ENCODE measurements at regions not wholly inside any gene's neighbourhood (a gene's known extent, or its start where the extent isn't known, plus 50 kb on each side); places are given as distances from the start of the nearest gene placed in this dataset.
"Not testable (repeated sequence)": the region's sequence is repeated elsewhere in the genome, so short reads cannot be mapped to it uniquely, and the experiment has no call there.

- not testable (repeated sequence) for DNase-seq
These were observed 118.2 kb downstream of the PPIAL4A start for GRCh38 chr1:121007755-121008154.

- not testable (repeated sequence) for DNase-seq
These were observed 119.1 kb downstream of the PPIAL4A start for GRCh38 chr1:121008512-121009215.

DNA sequence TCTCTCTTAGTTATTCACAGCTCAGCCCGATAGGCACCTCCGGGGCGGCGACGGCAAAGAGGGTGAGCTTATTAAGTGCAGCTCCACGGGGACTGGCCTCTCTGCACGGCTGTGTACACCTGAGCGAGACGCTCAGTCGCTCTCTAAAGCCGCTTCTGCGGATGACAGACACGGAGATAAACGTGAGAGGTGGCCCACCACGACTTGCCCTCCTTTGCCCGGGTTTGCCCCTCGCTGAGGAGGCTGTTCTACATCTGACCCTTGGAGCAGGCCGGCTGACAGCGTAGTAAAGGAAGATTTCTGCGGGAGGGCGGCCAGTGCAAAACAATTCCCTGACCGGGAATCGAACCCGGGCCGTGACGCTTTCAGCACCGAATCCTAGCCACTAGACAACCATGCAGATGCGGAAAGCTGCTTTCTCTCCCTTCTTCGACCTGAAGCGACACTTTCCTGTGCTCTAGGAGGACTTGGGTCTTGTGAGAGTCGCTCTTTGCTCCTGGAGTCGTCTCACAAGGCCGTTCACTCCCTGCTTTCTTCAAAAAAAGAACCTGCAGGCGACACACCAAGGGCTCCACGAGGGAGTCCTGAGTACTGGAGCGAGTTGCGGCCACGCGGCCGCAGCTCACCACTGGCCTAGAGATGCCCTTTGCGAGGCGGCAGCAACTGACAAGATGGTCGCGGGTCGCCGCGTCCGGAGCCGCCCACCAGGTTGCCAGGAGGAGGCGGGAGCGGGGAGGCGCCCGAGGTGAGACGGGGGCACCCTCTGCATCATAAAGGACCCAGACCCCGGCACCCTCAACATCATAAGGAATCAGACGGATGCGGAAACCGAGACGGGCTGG lies 119.9 kb downstream of the PPIAL4A start:
- DNase-seq, result not testable (repeated sequence)

GRCh38 chr1:121010141-121010540 lies 120.6 kb downstream of the PPIAL4A start:
- not testable (repeated sequence) for DNase-seq

- not testable (repeated sequence) for DNase-seq
These were observed 123.6 kb downstream of the PPIAL4A start for GRCh38 chr1:121013181-121013580.

DNA sequence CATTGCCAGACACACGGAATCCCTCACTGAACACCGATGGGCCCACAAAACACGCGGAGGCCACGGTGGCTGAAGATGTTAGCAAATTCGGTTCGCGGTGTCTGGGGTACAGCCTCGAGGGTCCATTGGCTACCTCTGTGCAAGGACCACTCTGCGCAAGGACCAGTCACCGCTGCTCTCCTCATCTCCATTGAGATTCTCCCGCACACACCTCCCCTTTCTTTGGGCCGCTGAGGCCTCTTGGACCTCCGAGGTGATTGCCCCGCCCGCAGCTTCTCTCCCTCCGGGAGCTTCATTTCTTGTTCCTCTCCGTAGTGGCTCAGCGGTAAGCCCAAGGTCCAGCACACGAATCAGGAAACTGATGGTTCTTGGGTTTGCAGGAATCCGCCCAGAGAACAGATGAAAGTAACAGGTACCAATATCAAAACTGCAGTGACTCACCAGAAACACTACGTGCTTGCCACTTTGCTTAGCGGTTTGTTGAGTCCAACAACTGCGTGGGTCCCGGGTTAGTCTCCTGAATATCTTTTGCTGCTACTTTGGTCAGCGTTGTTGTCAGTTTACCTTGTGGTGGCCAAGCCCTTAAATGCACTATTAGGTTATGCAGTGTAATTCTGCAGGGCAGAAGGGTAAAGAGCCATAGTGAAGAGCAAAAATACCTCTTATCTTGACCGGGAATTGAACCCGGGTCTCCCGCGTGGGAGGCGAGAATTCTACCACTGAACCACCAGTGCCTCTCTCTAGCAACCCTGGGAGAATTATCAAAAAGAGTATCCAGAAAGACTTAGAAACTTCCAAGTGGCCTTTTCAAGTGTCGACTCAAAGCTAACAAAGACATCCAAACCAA lies 126.8 kb downstream of the PPIAL4A start:
- not testable (repeated sequence) for DNase-seq

DNA sequence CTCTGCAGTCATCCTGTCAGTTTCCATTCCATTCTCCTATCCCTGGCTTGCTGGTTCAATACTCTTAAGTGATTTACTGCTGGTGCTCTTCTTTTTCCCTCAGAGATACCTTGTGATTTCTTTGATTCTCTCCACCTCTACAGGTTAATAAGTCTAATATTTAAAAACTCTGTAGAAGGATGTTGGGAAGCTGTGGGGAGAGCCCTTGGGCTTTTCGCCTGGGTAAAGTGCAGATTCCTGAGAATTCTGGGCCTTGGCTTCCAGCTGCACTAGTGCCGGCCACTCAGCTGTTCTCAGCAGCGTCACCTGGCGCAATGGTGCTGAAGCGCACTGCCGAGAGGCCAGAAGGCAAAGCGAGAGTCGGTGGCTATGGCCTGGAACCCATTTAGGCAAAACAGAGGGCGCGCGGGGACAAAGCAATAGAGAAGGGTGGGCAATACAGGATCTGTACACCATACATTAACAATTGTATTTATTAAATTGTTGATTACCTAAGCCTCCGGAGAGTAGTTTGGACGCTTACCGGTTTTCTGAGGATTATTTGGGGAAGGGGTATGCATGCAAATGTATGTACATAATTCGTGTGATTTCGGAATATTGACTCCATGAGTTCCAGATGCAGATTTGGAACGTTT lies 130.3 kb downstream of the PPIAL4A start:
- DNase-seq, result not testable (repeated sequence)

GRCh38 chr1:121020350-121021236 lies 131.0 kb downstream of the PPIAL4A start:
- DNase-seq, result not testable (repeated sequence)

- not testable (repeated sequence) for DNase-seq
These were observed 132.1 kb downstream of the PPIAL4A start for GRCh38 chr1:121021716-121022115.

GRCh38 chr1:121032878-121033494 lies 143.4 kb downstream of the PPIAL4A start:
- not testable (repeated sequence) for DNase-seq

DNA sequence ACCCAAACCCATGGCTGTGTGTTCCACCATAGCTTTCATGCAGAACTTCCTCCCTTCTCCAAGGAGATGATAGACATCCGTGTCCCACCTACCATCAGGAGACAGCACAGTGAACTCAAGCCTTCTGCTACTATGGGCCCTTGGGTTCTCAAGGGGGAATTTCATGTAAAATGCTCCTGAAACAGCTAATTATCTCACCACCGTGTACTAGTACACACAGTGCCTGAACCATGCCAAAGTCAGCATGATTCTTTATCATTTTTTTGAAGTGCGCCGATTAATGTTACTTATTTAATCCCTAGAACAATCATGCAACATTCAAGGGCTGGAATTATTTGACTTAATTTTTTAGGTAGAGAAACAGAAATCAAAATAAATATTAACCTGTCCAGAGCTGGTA lies 147.2 kb downstream of the PPIAL4A start:
- not testable (repeated sequence) for DNase-seq

DNA sequence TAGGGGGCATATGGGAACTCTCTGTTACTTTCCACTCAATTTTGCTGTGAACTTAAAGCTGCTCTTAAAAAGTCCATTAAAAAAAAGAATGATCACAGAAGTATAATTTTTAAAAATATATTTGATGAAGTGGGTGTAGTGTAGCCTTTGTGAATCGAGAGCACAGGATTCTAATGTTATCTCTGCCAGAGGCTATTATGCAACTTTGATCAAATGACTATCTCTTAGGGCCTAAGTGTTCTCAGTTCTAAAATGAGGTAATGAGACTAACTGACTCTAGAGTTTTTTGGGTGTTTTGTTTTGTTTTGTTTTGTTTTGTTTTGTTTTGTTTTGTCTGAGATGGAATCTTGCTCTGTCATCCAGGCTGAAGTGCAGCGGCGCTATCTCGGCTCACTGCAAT lies 143.2 kb downstream of the FAM72B start:
- DNase-seq, result not testable (repeated sequence)

DNA sequence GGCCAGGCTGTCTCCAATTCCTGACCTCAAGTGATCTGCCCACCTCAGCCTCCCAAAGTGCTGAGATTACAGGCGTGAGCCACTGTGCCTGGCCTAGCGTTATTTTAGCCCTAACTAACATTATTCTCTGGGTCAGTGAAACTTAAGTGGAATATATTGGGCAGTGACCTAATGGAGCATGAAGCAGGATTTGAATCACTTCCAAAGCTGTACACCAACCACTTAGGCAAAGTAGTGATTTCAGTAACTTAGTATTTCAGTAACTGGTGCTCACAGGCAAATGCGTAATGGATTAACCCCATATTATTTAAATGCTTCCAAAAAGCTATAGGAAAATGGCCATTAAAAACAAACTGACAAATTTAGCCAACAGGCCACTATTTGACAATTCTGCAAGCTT lies 142.6 kb downstream of the FAM72B start:
- DNase-seq, result not testable (repeated sequence)

- DNase-seq, result not testable (repeated sequence)
These were observed 141.3 kb downstream of the FAM72B start for GRCh38 chr1:121042882-121043281.

DNA sequence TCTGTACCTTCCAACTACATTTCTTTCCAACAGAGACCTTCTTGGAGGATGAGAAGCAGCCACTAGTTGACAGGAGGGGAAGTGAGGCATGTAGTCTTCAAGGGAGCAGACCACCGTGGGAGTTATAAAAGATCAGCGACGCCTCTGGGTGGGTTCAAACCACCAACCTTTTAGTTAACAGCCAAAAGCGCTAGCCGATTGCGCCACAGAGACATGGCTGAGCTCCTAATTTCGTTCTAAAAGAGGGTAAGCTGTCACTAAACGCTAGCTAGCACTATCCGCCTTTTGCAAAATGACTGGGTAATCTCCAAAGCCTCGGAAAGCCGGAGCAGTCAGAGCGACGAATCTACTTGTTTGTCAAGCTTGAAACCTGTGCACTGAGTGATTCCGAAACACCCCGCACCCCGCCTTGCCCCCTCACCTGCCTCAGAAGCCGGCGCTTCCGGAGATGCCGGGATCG lies 135.8 kb downstream of the FAM72B start:
- DNase-seq, result not testable (repeated sequence)

GRCh38 chr1:121048769-121049443 lies 135.2 kb downstream of the FAM72B start:
- not testable (repeated sequence) for DNase-seq

- not testable (repeated sequence) for DNase-seq
These were observed 134.0 kb downstream of the FAM72B start for GRCh38 chr1:121050097-121050496.

DNA sequence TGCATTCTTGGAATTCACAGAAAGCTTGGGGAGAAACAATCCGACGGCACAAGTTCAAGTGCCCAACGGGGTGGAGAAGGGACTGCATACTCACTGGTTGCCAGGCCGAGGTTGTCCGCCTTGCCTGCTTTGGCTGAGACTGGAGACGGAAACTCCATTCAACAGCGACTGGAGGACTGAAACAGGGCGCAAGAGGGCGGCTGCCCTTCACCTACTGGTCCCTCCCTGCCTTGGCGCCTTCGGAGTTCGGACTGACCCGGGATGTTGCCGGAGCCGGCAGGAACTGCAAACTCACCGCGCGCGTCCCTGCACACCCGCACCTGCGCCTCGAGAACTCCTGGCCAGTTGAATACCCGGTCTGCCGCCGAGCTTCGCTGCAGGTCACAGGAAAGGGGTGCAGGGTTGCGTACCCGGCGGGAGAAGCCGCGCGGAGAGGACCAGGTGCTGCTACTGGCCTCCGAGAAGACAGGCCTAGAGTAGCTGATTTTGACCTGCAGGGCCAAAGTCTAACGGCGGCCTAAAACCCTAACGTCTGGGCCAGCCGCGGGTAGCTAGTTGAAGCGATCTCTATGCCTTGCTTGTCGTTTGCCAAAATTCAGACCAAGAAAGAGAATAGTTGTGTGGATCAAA lies 132.9 kb downstream of the FAM72B start:
- DNase-seq, result not testable (repeated sequence)

GRCh38 chr1:121052081-121052660 lies 132.0 kb downstream of the FAM72B start:
- DNase-seq, result not testable (repeated sequence)
